ENCODE measurements at regions not wholly inside any gene's neighbourhood (a gene's known extent, or its start where the extent isn't known, plus 50 kb on each side); places are given as distances from the start of the nearest gene placed in this dataset.

DNA sequence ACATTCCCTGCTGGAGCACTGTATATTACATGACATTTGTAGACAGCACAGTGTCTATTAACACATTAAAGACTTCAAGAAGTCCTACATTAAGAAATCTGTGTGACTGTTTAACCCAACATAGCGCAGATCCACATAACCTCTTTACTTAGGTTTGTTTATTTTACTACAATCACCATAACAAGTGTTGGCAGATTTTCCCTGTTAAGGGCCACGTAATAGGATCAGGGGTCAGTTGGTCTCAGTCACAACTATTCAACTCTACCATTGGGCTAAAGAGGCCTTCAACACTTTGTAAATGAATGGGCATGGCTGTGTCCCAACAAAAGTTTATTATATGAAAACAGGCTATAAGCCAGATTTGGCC is 51.3 kb upstream of the ADORA2B start:
- TF ChIP-seq EZH2 (IDR thresholded peaks at IDR 0.05; ENCODE audit: borderline replicate concordance, control insufficient read depth, low read depth, low read length) (no peak), GATAD2B (conservative IDR thresholded peaks at IDR 0.05; ENCODE audit: low read depth) (no peak), ATF2 (IDR thresholded peaks at IDR 0.05; ENCODE audit: low read length) (no peak), PAX8 (IDR thresholded peaks at IDR 0.05) (no peak), RELA (IDR thresholded peaks at IDR 0.05; ENCODE audit: borderline replicate concordance, partially characterized antibody) (no peak), LARP7 (IDR thresholded peaks at IDR 0.05) (no peak), ATF7 (IDR thresholded peaks at IDR 0.05; ENCODE audit: low read depth) (no peak), REST (IDR thresholded peaks at IDR 0.05; ENCODE audit: low read depth, low read length) (no peak), BMI1 (IDR thresholded peaks at IDR 0.05; ENCODE audit: borderline replicate concordance) (no peak), ZBED1 (IDR thresholded peaks at IDR 0.05; ENCODE audit: borderline replicate concordance) (no peak), SUPT20H (IDR thresholded peaks at IDR 0.05; ENCODE audit: borderline replicate concordance, control insufficient read depth, low read depth, low read length) (no peak), EED (IDR thresholded peaks at IDR 0.05; ENCODE audit: low read depth) (no peak)
- TF ChIP-seq, protein P1, sequence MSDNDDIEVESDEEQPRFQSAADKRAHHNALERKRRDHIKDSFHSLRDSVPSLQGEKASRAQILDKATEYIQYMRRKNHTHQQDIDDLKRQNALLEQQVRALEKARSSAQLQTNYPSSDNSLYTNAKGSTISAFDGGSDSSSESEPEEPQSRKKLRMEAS (IDR thresholded peaks at IDR 0.05; ENCODE audit: low read depth, low read length) = no peak
- TF ChIP-seq, protein P2, sequence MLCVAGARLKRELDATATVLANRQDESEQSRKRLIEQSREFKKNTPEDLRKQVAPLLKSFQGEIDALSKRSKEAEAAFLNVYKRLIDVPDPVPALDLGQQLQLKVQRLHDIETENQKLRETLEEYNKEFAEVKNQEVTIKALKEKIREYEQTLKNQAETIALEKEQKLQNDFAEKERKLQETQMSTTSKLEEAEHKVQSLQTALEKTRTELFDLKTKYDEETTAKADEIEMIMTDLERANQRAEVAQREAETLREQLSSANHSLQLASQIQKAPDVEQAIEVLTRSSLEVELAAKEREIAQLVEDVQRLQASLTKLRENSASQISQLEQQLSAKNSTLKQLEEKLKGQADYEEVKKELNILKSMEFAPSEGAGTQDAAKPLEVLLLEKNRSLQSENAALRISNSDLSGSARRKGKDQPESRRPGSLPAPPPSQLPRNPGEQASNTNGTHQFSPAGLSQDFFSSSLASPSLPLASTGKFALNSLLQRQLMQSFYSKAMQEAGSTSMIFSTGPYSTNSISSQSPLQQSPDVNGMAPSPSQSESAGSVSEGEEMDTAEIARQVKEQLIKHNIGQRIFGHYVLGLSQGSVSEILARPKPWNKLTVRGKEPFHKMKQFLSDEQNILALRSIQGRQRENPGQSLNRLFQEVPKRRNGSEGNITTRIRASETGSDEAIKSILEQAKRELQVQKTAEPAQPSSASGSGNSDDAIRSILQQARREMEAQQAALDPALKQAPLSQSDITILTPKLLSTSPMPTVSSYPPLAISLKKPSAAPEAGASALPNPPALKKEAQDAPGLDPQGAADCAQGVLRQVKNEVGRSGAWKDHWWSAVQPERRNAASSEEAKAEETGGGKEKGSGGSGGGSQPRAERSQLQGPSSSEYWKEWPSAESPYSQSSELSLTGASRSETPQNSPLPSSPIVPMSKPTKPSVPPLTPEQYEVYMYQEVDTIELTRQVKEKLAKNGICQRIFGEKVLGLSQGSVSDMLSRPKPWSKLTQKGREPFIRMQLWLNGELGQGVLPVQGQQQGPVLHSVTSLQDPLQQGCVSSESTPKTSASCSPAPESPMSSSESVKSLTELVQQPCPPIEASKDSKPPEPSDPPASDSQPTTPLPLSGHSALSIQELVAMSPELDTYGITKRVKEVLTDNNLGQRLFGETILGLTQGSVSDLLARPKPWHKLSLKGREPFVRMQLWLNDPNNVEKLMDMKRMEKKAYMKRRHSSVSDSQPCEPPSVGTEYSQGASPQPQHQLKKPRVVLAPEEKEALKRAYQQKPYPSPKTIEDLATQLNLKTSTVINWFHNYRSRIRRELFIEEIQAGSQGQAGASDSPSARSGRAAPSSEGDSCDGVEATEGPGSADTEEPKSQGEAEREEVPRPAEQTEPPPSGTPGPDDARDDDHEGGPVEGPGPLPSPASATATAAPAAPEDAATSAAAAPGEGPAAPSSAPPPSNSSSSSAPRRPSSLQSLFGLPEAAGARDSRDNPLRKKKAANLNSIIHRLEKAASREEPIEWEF (IDR thresholded peaks at IDR 0.05; ENCODE audit: insufficient replicate concordance, low read depth, low read length) = no peak
- TF ChIP-seq, protein P3, sequence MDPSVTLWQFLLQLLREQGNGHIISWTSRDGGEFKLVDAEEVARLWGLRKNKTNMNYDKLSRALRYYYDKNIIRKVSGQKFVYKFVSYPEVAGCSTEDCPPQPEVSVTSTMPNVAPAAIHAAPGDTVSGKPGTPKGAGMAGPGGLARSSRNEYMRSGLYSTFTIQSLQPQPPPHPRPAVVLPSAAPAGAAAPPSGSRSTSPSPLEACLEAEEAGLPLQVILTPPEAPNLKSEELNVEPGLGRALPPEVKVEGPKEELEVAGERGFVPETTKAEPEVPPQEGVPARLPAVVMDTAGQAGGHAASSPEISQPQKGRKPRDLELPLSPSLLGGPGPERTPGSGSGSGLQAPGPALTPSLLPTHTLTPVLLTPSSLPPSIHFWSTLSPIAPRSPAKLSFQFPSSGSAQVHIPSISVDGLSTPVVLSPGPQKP (IDR thresholded peaks at IDR 0.05; ENCODE audit: low read depth, low read length) = no peak
- SMC1A ChIA-PET (ENCODE audit: uncharacterized antibody, unreplicated experiment) = no interaction called here
- intact Hi-C loops (cut with micrococcal nuclease; ENCODE audit: unreplicated experiment) (no loop called here), in situ Hi-C loops (cut with MboI) (no loop called here)
- Histone ChIP-seq H2AFZ (ENCODE audit: control insufficient read depth, low read depth, low read length) (no peak overlapping the region), H3K4me3 (no peak overlapping the region), H3K36me3 (ENCODE audit: control insufficient read depth in 2 of 2, insufficient read depth in 2 of 2, low read length in 1 of 2) (no peaks in the 10 kb centered on the region), H3K9me3 (replicated peaks; ENCODE audit: control insufficient read depth, insufficient read depth, low read length) (no peaks in the 10 kb centered on the region), H3K9ac (ENCODE audit: control insufficient read depth, insufficient read depth, low read length) (no peak overlapping the region), H3K27me3 (replicated peaks in 1 of 2; ENCODE audit: control insufficient read depth in 2 of 2, insufficient read depth in 2 of 2, low read length in 1 of 2) (no peaks in the 10 kb centered on the region), H3K4me2 (ENCODE audit: control insufficient read depth, insufficient read depth) (no peak overlapping the region), H3K79me2 (ENCODE audit: control insufficient read depth, insufficient read depth, low read length) (no peaks in the 10 kb centered on the region), H3K4me1 (ENCODE audit: control insufficient read depth, insufficient read depth, low read length) (no peaks in the 10 kb centered on the region), H3K27ac (ENCODE audit: control insufficient read depth, insufficient read depth) (no peak overlapping the region), H4K20me1 (ENCODE audit: control insufficient read depth, insufficient read depth) (no peaks in the 10 kb centered on the region)
- RAD21 ChIA-PET (ENCODE audit: unreplicated experiment) = no interaction called here
- DNase-seq (ENCODE audit: low read depth, low spot score) (no peak), FAIRE-seq (no peak), ATAC-seq (no peak)
- 12% methylated on average over 2 of the region's 2 CpGs for WGBS (ENCODE audit: insufficient coverage, insufficient replicate concordance, low lambda C conversion rate, missing lambda C conversion rate)
- POLR2A ChIA-PET = no interaction called here
- CTCF ChIA-PET = no interaction called here
- BruUV-seq (replicated peaks) = no TSS peak

Data from GM12878 (cell line).